ENCODE measurements at regions not wholly inside any gene's neighbourhood (a gene's known extent, or its start where the extent isn't known, plus 50 kb on each side); places are given as distances from the start of the nearest gene placed in this dataset.
A peak's percentile ranks its signal among the peaks of the same experiment; 100 is the strongest.

DNA sequence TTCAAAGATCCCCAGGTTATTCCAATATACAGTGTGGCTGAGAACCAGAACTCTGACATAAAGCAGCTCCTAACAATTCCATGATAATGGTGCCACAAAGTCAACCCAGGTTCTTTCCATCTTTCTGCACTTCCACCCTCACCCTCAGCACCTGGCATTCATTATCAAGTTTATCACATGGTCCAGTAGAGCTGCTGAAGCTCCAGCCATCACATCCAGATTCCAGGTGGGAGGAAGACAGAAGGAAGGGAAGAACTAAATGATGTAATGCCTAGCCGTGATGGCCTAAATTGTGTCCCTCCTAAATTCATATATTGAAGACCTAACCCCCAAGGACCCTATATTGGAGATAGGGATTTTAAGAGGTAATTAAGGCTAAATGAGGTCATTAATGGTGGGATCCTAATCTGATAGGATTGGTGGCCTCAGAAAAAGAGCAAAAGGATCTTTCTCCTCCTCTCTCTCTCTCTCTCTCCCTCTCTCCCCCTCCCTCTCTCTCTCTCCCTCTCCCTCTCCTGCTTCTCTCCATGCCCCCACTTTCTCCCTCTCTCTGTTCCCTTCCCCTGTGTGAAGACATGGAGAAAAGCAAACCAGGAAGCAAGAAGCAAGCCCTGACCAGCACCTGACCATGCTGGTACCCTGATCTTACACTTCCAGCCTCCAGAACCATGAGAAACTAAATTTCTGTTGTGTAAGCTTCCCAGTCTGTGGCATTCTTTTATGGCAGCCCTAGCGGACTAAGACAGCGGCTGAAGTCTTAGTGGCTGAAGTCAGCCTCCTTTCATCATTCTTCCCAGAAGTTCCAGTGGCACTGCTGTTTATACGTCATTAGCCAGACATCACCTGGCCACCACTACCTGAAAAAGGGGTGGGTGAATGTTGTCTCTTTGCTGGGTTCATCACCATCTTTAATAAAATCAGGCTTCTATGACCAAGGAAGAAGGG is 369.7 kb upstream of the PROK2 start:
- peaks cover 0 to 3% (median 0%) of the 10 kb centered on the region in 3 experiments; a peak in 3 of 7 replicates for H3K36me3 Mint-ChIP-seq (ENCODE audit: insufficient read depth in 1 of 3, low read depth in 3 of 3)
- Histone ChIP-seq H3K79me2 (ENCODE audit: insufficient read depth, low read length) (no peaks in the 10 kb centered on the region), H3K27ac (ENCODE audit: insufficient read length, low read depth, low read length) (no peak overlapping the region), H2BK20ac (ENCODE audit: low read depth, low read length, poor library complexity, severe bottlenecking) (no peak overlapping the region), H3K23me2 (ENCODE audit: insufficient read length, low read depth, low read length, poor library complexity, severe bottlenecking) (no peaks in the 10 kb centered on the region), H4K8ac (replicated peaks; ENCODE audit: insufficient read length, low read depth, low read length) (no peak overlapping the region), H2BK12ac (ENCODE audit: insufficient read length, low read depth, low read length) (no peak overlapping the region), H3K9ac (ENCODE audit: extremely low read depth, insufficient read length, low read length) (no peak overlapping the region), H3K4me1 (ENCODE audit: insufficient read depth, low read length) (no peaks in the 10 kb centered on the region), H3K56ac (ENCODE audit: insufficient read length, low read depth, low read length) (no peak overlapping the region), H3K4me2 (ENCODE audit: insufficient read depth, insufficient read length, low read length) (no peak overlapping the region), H3K4ac (ENCODE audit: low read depth, low read length) (no peak overlapping the region), H4K5ac (ENCODE audit: insufficient read length, low read depth, low read length) (no peak overlapping the region), H4K20me1 (ENCODE audit: control insufficient read depth, insufficient read depth, insufficient read length) (no peaks in the 10 kb centered on the region), H2AK5ac (ENCODE audit: insufficient read length, low read length) (no peak overlapping the region), H2AFZ (ENCODE audit: low read length) (no peak overlapping the region), H3K9me3 (ENCODE audit: control insufficient read depth, low read depth, low read length) (peaks cover 6% of the 10 kb centered on the region), H4K91ac (ENCODE audit: insufficient read length, low read depth, low read length) (no peak overlapping the region), H3K27me3 (ENCODE audit: insufficient read depth, low read length) (no peaks in the 10 kb centered on the region), H3K14ac (ENCODE audit: insufficient read depth, low read length) (no peak overlapping the region), H2BK120ac (ENCODE audit: low read depth, low read length, poor library complexity, severe bottlenecking) (no peak overlapping the region), H3K79me1 (ENCODE audit: insufficient read depth, low read depth, low read length, poor library complexity, severe bottlenecking) (no peaks in the 10 kb centered on the region), H3K23ac (ENCODE audit: insufficient read length, low read depth, low read length) (no peak overlapping the region), H2BK15ac (ENCODE audit: low read depth, low read length) (no peak overlapping the region), H3K18ac (ENCODE audit: insufficient read length, low read depth, low read length) (no peak overlapping the region), H2BK5ac (ENCODE audit: insufficient read length, low read length) (no peak overlapping the region), H3T11ph (ENCODE audit: low read length) (no peak overlapping the region)
- no peak overlapping the region; a peak in 1 of 5 replicates for H3K4me3 Mint-ChIP-seq
- H3K27ac Mint-ChIP-seq = peak overlapping the region in 2 of 3 experiments; percentile 60 to 79; a peak in 2 of 7 replicates
- peaks cover 1% of the 10 kb centered on the region; the same call in 1 of the 2 replicates for H3K27me3 Mint-ChIP-seq (ENCODE audit: low read depth)
- no peak for DNase-seq
- no CpG with 5 or more reads among the region's 4 CpGs for WGBS (ENCODE audit: extremely low coverage, insufficient read length, low lambda C conversion rate)
- no peaks in the 10 kb centered on the region; a peak in 1 of 5 replicates for H3K9me3 Mint-ChIP-seq
- H3K4me1 Mint-ChIP-seq = peaks cover 2 to 15% of the 10 kb centered on the region in 2 experiments; a peak in 2 of 4 replicates
- TF ChIP-seq CTCF (conservative IDR thresholded peaks at IDR 0.05) = no peak

All from H9 (cell line).